Epithelial cell of proximal tubule (primary cell): ENCODE measurements at regions not wholly inside any gene's neighbourhood (a gene's known extent, or its start where the extent isn't known, plus 50 kb on each side); places are given as distances from the start of the nearest gene placed in this dataset.

Source experiments
- DNase-seq: peaks from one replicate; pipeline ENCODE4 v3.0.0-alpha.2; 2011; ENCODE audit warnings: low read depth
- H3K4me3 ChIP-seq: 2 replicates; pipeline ENCODE4 v1.5.1; 2011; ENCODE audit warnings: low read depth, mild to moderate bottlenecking, low read length
- CTCF ChIP-seq: conservative IDR thresholded peaks from 2 replicates; pipeline ENCODE4 v1.5.1; 2012; ENCODE audit warnings: low read depth, mild to moderate bottlenecking, low read length

DNA sequence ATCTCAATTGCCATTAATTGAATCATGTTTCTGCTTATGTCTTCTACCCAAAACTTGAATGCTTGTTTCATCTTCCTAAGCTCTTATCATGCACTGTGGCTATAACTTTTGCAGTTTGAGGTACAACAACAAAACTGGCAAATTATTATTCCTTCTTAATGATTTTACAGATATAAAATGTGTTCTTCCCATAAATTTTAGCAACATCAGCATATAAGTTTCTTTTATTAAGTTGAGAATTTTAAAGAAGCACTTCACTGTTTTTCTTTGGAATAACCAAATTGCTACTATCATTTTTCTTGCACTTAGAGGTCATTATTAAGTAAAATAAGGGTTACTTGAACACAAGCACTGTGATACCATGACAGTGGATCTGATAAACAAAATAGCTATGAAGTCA, 862.6 kb upstream of the CADM2 start:
- no peak for DNase-seq
- no peak for TF ChIP-seq CTCF
- no peak overlapping the region for H3K4me3 ChIP-seq

DNA sequence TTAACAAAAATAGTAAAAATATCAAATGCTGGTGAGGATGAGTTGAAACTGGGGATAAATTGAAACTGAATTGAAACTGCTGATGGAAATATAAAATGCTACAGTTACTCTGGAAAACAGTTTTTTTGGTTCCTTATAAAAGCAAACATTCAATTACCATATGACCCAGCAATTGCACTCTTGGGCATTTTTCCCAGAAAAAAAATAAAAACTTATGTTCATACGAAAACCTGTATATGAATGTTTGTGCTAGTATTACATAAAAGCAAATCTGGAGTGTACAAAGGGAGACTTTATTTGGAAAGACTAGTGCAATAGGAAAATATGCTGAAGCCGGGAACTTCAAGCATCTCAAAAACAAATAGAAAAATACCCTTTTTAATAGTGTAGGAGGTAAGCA, 857.9 kb upstream of the CADM2 start:
- no peak for DNase-seq
- TF ChIP-seq CTCF: no peak

GRCh38 chr3:84108442-84108971, 850.3 kb upstream of the CADM2 start:
- TF ChIP-seq CTCF: no peak
- H3K4me3 ChIP-seq: no peak overlapping the region
- peak; percentile 15 for DNase-seq

More for the DNA sequence above, 857.9 kb upstream of the CADM2 start:
- no peak overlapping the region for H3K4me3 ChIP-seq

DNA sequence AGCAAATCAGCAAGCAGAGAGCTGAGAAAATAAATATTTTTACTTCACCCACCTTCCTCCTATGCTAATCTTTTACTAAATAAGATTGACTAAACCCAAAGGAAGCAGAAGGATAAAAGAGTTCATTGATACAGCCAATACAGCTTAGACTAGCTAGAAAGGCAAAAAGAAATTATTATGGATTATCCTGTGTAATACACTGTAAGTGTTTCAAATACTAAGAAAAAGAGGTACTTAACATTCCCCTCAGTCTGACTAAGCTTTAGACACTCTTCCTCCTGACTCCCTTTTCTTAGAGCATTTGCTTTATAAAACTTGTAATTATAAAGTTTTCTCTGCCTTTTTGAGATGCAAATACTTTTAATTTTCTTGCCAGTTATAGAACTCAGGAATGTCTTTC, 848.9 kb upstream of the CADM2 start:
- no peak for TF ChIP-seq CTCF
- H3K4me3 ChIP-seq: no peak overlapping the region
- DNase-seq: no peak

DNA sequence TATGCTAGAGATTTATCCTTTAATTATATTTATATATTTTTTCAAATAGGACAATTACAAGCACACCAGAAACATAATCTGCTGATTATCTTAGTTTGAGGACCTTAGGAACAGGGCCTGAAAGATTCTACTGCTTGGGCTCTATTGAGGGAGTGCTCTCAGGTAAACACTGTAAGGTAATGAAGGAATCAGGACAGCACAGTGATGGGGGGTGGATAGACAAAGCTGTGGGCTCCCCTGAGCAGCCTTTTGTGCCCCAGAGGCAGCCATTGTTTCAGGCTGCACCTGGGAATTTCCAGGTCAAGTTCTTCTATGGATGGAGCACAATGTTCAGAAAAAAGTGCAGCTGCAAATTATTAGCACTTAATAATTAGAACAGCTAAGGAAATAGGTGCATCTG, 848.0 kb upstream of the CADM2 start:
- no peak overlapping the region for H3K4me3 ChIP-seq
- no peak for TF ChIP-seq CTCF
- no peak for DNase-seq

DNA sequence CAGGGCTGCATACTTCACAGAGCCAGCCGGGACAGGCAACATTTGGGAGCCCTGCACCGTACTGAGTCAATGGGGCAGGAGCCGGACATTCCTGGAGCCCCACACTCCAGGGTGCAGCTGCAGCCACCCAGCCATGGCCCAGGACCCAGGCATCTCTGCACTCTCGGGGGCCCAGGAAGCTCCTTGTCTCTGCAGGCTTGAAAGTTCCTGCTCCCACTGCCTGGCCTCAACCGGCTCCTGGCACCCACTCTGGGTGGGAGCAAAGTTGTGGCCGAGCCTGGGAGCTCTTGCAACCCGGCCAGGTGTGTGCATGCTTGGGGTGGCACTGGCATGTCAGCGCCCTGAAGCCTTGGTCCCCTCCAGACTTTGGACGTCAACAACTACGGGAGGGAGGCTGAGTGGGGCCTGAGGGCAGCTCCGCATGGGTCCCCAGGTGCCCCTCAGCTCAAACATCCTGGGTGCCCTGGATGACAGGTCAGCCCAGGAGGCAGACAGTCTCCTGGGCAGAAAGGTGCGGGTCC, 833.5 kb upstream of the CADM2 start:
- TF ChIP-seq CTCF: no peak
- DNase-seq: no peak
- no peak overlapping the region for H3K4me3 ChIP-seq

GRCh38 chr3:84125760-84126159, 833.0 kb upstream of the CADM2 start:
- no peak overlapping the region for H3K4me3 ChIP-seq
- no peak for TF ChIP-seq CTCF
- DNase-seq: no peak
